ENCODE measurements at regions not wholly inside any gene's neighbourhood (a gene's known extent, or its start where the extent isn't known, plus 50 kb on each side); places are given as distances from the start of the nearest gene placed in this dataset.

- Histone ChIP-seq H3K4me1 (ENCODE audit: control insufficient read depth, insufficient read depth, low read length) (no peaks in the 10 kb centered on the region), H3K9me3 (ENCODE audit: control insufficient read depth, insufficient read depth, low read depth, low read length) (no peaks in the 10 kb centered on the region), H3K4me3 (ENCODE audit: low read depth, low read length) (no peak overlapping the region), H3K27ac (ENCODE audit: extremely low read depth, low read depth, low read length) (no peak overlapping the region), H3K36me3 (ENCODE audit: control insufficient read depth in 2 of 2, insufficient read depth in 1 of 2, low read length in 2 of 2) (no peaks in the 10 kb centered on the region)
- TF ChIP-seq ZNF624 (tag by site-specific recombination; IDR thresholded peaks at IDR 0.05) (no peak), PRDM1 (tag by site-specific recombination; IDR thresholded peaks at IDR 0.05) (no peak), ZNF184 (tag by site-specific recombination; IDR thresholded peaks at IDR 0.05) (no peak), ZNF670 (tag by site-specific recombination; IDR thresholded peaks at IDR 0.05; ENCODE audit: low read depth) (no peak), OVOL3 (tag by site-specific recombination; IDR thresholded peaks at IDR 0.05) (no peak), ZNF558 (tag by site-specific recombination; IDR thresholded peaks at IDR 0.05) (no peak), ZNF664 (tag by site-specific recombination; IDR thresholded peaks at IDR 0.05) (no peak), ZBTB17 (tag by site-specific recombination; IDR thresholded peaks at IDR 0.05) (no peak)
- CTCF ChIA-PET: interaction anchor here (0.6 to 0.8 kb wide), 3 partner anchors 580 to 1112 kb away, joined by 3 to 4 read pairs (median 3); no protein-coding TSS in a partner anchor
- POLR2A ChIA-PET: no interaction called here
Observed at GRCh38 chr13:22748866-22749577, 431.8 kb upstream of the SGCG start.

- ChIA-PET CTCF (interaction anchor here (0.7 kb wide), 1 partner anchor 580 kb away, joined by 4 read pairs; no protein-coding TSS in a partner anchor), POLR2A (no interaction called here)
- Histone ChIP-seq H3K9me3 (ENCODE audit: control insufficient read depth, insufficient read depth, low read depth, low read length) (no peaks in the 10 kb centered on the region), H3K4me3 (ENCODE audit: low read depth, low read length) (no peak overlapping the region), H3K36me3 (ENCODE audit: control insufficient read depth in 2 of 2, insufficient read depth in 1 of 2, low read length in 2 of 2) (no peaks in the 10 kb centered on the region), H3K27ac (ENCODE audit: extremely low read depth, low read depth, low read length) (no peak overlapping the region), H3K4me1 (ENCODE audit: control insufficient read depth, insufficient read depth, low read length) (no peaks in the 10 kb centered on the region)
- TF ChIP-seq ZBTB20 (tag by site-specific recombination; IDR thresholded peaks at IDR 0.05): no peak
- no peak for TF ChIP-seq ZNF549 (tag by site-specific recombination; IDR thresholded peaks at IDR 0.05)
- TF ChIP-seq ZNF677 (tag by site-specific recombination; IDR thresholded peaks at IDR 0.05): no peak
Observed at GRCh38 chr13:22749626-22750025, 431.2 kb upstream of the SGCG start.

- CTCF ChIA-PET: interaction anchor here (1.0 to 1.7 kb wide), 3 partner anchors 39 to 1120 kb away, joined by 3 to 8 read pairs (median 3); no protein-coding TSS in a partner anchor
- H3K4me1 ChIP-seq (ENCODE audit: control insufficient read depth, insufficient read depth, low read length): no peaks in the 10 kb centered on the region
- H3K9me3 ChIP-seq (ENCODE audit: control insufficient read depth, insufficient read depth, low read depth, low read length): no peaks in the 10 kb centered on the region
- POLR2A ChIA-PET: no interaction called here
- TF ChIP-seq ZNF654 (tag by site-specific recombination; IDR thresholded peaks at IDR 0.05; ENCODE audit: low read depth): peak; percentile 62
- TF ChIP-seq ZNF184 (tag by site-specific recombination; IDR thresholded peaks at IDR 0.05): no peak
- no peak overlapping the region for H3K4me3 ChIP-seq (ENCODE audit: low read depth, low read length)
- no peak overlapping the region for H3K27ac ChIP-seq (ENCODE audit: extremely low read depth, low read depth, low read length)
- H3K36me3 ChIP-seq (ENCODE audit: control insufficient read depth in 2 of 2, insufficient read depth in 1 of 2, low read length in 2 of 2): no peaks in the 10 kb centered on the region
Observed at GRCh38 chr13:22757530-22758120, 423.2 kb upstream of the SGCG start.

GRCh38 chr13:22758245-22758644 lies 422.5 kb upstream of the SGCG start:
- no peaks in the 10 kb centered on the region for H3K36me3 ChIP-seq (ENCODE audit: control insufficient read depth in 2 of 2, insufficient read depth in 1 of 2, low read length in 2 of 2)
- POLR2A ChIA-PET: no interaction called here

More at GRCh38 chr13:22758245-22758644, 422.5 kb upstream of the SGCG start:
- Histone ChIP-seq H3K4me1 (ENCODE audit: control insufficient read depth, insufficient read depth, low read length) (no peaks in the 10 kb centered on the region), H3K27ac (ENCODE audit: extremely low read depth, low read depth, low read length) (no peak overlapping the region), H3K4me3 (ENCODE audit: low read depth, low read length) (no peak overlapping the region), H3K9me3 (ENCODE audit: control insufficient read depth, insufficient read depth, low read depth, low read length) (no peaks in the 10 kb centered on the region)
- CTCF ChIA-PET: interaction anchor here (0.6 to 0.7 kb wide), 3 partner anchors 14 to 1119 kb away, joined by 3 to 8 read pairs (median 3); no protein-coding TSS in a partner anchor
- TF ChIP-seq ZNF580 (tag by site-specific recombination; IDR thresholded peaks at IDR 0.05) (no peak), ZNF785 (tag by site-specific recombination; IDR thresholded peaks at IDR 0.05) (no peak), ZXDB (tag by site-specific recombination; IDR thresholded peaks at IDR 0.05) (no peak), ZNF18 (tag by site-specific recombination; IDR thresholded peaks at IDR 0.05) (no peak), ZNF514 (tag by site-specific recombination; IDR thresholded peaks at IDR 0.05) (no peak), ZSCAN23 (tag by site-specific recombination; IDR thresholded peaks at IDR 0.05) (no peak), ZNF366 (tag by site-specific recombination; conservative IDR thresholded peaks at IDR 0.05) (no peak), ZBTB6 (tag by site-specific recombination; IDR thresholded peaks at IDR 0.05) (no peak), ZIC2 (tag by site-specific recombination; IDR thresholded peaks at IDR 0.05) (no peak), TRIM28 (IDR thresholded peaks at IDR 0.05; ENCODE audit: borderline replicate concordance, low read length) (no peak), ZNF214 (tag by site-specific recombination; IDR thresholded peaks at IDR 0.05; ENCODE audit: borderline replicate concordance) (no peak), WT1 (tag by site-specific recombination; IDR thresholded peaks at IDR 0.05) (no peak)
